ENCODE measurements at regions not wholly inside any gene's neighbourhood (a gene's known extent, or its start where the extent isn't known, plus 50 kb on each side); places are given as distances from the start of the nearest gene placed in this dataset.

- TF ChIP-seq, protein P1, sequence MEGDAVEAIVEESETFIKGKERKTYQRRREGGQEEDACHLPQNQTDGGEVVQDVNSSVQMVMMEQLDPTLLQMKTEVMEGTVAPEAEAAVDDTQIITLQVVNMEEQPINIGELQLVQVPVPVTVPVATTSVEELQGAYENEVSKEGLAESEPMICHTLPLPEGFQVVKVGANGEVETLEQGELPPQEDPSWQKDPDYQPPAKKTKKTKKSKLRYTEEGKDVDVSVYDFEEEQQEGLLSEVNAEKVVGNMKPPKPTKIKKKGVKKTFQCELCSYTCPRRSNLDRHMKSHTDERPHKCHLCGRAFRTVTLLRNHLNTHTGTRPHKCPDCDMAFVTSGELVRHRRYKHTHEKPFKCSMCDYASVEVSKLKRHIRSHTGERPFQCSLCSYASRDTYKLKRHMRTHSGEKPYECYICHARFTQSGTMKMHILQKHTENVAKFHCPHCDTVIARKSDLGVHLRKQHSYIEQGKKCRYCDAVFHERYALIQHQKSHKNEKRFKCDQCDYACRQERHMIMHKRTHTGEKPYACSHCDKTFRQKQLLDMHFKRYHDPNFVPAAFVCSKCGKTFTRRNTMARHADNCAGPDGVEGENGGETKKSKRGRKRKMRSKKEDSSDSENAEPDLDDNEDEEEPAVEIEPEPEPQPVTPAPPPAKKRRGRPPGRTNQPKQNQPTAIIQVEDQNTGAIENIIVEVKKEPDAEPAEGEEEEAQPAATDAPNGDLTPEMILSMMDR (IDR thresholded peaks at IDR 0.05): no peak
- TF ChIP-seq FOXK1 (CRISPR knock-in tag; IDR thresholded peaks at IDR 0.05) (no peak), TEAD4 (CRISPR knock-in tag; IDR thresholded peaks at IDR 0.05) (no peak), NR3C1 (CRISPR knock-in tag; conservative IDR thresholded peaks at IDR 0.05; ENCODE audit: low read depth) (no peak), ATF1 (CRISPR knock-in tag; IDR thresholded peaks at IDR 0.05) (no peak), TP53 (CRISPR knock-in tag; IDR thresholded peaks at IDR 0.05) (no peak), ARID4B (CRISPR knock-in tag; IDR thresholded peaks at IDR 0.05; ENCODE audit: borderline replicate concordance) (no peak)
- TF ChIP-seq, protein P2, sequence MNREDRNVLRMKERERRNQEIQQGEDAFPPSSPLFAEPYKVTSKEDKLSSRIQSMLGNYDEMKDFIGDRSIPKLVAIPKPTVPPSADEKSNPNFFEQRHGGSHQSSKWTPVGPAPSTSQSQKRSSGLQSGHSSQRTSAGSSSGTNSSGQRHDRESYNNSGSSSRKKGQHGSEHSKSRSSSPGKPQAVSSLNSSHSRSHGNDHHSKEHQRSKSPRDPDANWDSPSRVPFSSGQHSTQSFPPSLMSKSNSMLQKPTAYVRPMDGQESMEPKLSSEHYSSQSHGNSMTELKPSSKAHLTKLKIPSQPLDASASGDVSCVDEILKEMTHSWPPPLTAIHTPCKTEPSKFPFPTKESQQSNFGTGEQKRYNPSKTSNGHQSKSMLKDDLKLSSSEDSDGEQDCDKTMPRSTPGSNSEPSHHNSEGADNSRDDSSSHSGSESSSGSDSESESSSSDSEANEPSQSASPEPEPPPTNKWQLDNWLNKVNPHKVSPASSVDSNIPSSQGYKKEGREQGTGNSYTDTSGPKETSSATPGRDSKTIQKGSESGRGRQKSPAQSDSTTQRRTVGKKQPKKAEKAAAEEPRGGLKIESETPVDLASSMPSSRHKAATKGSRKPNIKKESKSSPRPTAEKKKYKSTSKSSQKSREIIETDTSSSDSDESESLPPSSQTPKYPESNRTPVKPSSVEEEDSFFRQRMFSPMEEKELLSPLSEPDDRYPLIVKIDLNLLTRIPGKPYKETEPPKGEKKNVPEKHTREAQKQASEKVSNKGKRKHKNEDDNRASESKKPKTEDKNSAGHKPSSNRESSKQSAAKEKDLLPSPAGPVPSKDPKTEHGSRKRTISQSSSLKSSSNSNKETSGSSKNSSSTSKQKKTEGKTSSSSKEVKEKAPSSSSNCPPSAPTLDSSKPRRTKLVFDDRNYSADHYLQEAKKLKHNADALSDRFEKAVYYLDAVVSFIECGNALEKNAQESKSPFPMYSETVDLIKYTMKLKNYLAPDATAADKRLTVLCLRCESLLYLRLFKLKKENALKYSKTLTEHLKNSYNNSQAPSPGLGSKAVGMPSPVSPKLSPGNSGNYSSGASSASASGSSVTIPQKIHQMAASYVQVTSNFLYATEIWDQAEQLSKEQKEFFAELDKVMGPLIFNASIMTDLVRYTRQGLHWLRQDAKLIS (CRISPR knock-in tag; IDR thresholded peaks at IDR 0.05; ENCODE audit: borderline replicate concordance): no peak
Measured at GRCh38 chr3:152056481-152056880, 183.0 kb downstream of the SUCNR1 start.
